GM12878 (cell line): ENCODE measurements at regions not wholly inside any gene's neighbourhood (a gene's known extent, or its start where the extent isn't known, plus 50 kb on each side); places are given as distances from the start of the nearest gene placed in this dataset.
"Not testable (repeated sequence)": the region's sequence is repeated elsewhere in the genome, so short reads cannot be mapped to it uniquely, and the experiment has no call there.

Experiments
- BRCA1 ChIP-seq: IDR thresholded peaks from 2 replicates; pipeline ENCODE4 v1.6.1; 2011; ENCODE audit warnings: low read depth, low read length, improper control_type of control experiment
- CREB1 ChIP-seq: IDR thresholded peaks from 2 replicates; pipeline ENCODE4 v1.6.1; 2012; ENCODE audit warnings: low read depth, mild to moderate bottlenecking, inconsistent platforms
- CTCF ChIP-seq, 3 experiments: IDR thresholded peaks in 2 of 3; conservative IDR thresholded peaks in 1 of 3; 2 replicates each; pipeline ENCODE4 v1.5.1; 2011; ENCODE audit warnings: low read depth in 3 of 3, low read length in 3 of 3, mild to moderate bottlenecking in 3 of 3, control low read depth in 2 of 3, moderate library complexity in 2 of 3, inconsistent platforms in 1 of 3, mixed read lengths in 1 of 3; ENCODE audit not compliant: control insufficient read depth in 2 of 3, insufficient read depth in 1 of 3; ENCODE audit errors: extremely low read depth in 1 of 3
- ESRRA ChIP-seq: IDR thresholded peaks from 2 replicates; pipeline ENCODE4 v1.6.1; 2012; ENCODE audit warnings: mild to moderate bottlenecking, low read length, improper control_type of control experiment
- HDAC2 ChIP-seq: fragments of 200-600 bp; sonication (generic); IDR thresholded peaks from 2 replicates; pipeline ENCODE4 v1.6.1; 2017
- HDAC6 ChIP-seq: fragments of 200-600 bp; sonication (generic); IDR thresholded peaks from one replicate; pipeline ENCODE4 v1.8.0; 2017; ENCODE audit warnings: antibody characterized with exemption; ENCODE audit not compliant: unreplicated experiment
- JUNB ChIP-seq: IDR thresholded peaks from 2 replicates; pipeline ENCODE4 v1.6.1; 2016; ENCODE audit warnings: antibody characterized with exemption, mild to moderate bottlenecking
- RAD21 ChIP-seq: IDR thresholded peaks from 2 replicates; pipeline ENCODE4 v1.6.1; 2011; ENCODE audit warnings: mild to moderate bottlenecking, low read depth, low read length, moderate library complexity; ENCODE audit not compliant: insufficient read depth
- RBBP5 ChIP-seq: fragments of 200-600 bp; sonication (generic); conservative IDR thresholded peaks from 2 replicates; pipeline ENCODE4 v1.6.1; 2016
- SIN3A ChIP-seq: IDR thresholded peaks from 2 replicates; pipeline ENCODE4 v1.6.1; 2012; ENCODE audit warnings: low read depth, low read length, improper control_type of control experiment
- SREBF2 ChIP-seq: IDR thresholded peaks from 2 replicates; pipeline ENCODE4 v1.6.1; 2012; ENCODE audit warnings: mild to moderate bottlenecking, low read length
- TAF1 ChIP-seq: IDR thresholded peaks from 2 replicates; pipeline ENCODE4 v1.6.1; 2011; ENCODE audit warnings: mild to moderate bottlenecking, low read depth, low read length, borderline replicate concordance
- TBL1XR1 ChIP-seq: IDR thresholded peaks from 2 replicates; pipeline ENCODE4 v1.6.1; 2012; ENCODE audit warnings: low read depth, low read length, improper control_type of control experiment

GRCh38 chr1:121117622-121118479 is 66.3 kb downstream of the FAM72B start:
- not testable (repeated sequence) for TF ChIP-seq TBL1XR1; CREB1; RAD21; ESRRA; CTCF (IDR thresholded peaks at IDR 0.05 in 2 of 3, conservative IDR thresholded peaks at IDR 0.05 in 1 of 3; ENCODE audit: control insufficient read depth in 2 of 3, extremely low read depth in 1 of 3, insufficient read depth in 1 of 3, low read depth in 3 of 3, low read length in 3 of 3); TAF1; HDAC2; JUNB; RBBP5; HDAC6; BRCA1; SREBF2; SIN3A
